ENCODE measurements at regions not wholly inside any gene's neighbourhood (a gene's known extent, or its start where the extent isn't known, plus 50 kb on each side); places are given as distances from the start of the nearest gene placed in this dataset.

DNA sequence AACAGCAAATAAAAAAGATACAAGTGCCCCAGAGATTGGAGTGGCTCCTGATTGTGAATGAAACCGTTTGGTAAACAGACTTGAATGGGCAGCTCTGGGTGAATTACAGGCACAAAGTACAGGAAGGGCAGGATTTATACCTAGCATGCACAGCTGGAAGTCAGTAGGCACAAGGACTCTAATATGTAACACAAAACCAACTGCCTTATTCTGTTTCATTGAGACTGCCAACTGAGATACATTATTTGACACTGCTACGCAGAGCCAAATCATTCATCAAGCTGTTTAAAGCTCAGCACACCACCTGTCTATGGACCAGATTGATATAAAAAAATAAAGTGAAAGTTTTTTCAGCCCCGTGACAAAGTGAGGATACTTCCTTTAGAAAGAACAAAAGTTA, 541.2 kb downstream of the NUP35 start:
- Histone ChIP-seq H3K4me1 (ENCODE audit: insufficient read depth, low read length, severe bottlenecking) (no peaks in the 10 kb centered on the region), H2AFZ (ENCODE audit: low read length) (no peak overlapping the region), H3K4me2 (ENCODE audit: low read length) (no peak overlapping the region), H3K27me3 (ENCODE audit: insufficient read depth, low read length) (no peaks in the 10 kb centered on the region), H3K4me3 (ENCODE audit: low read depth, low read length, poor library complexity, severe bottlenecking) (no peak overlapping the region), H4K20me1 (ENCODE audit: insufficient read depth, low read length) (no peaks in the 10 kb centered on the region), H3K9me3 (ENCODE audit: low read length) (no peaks in the 10 kb centered on the region), H3F3A (ENCODE audit: insufficient read depth, low read length) (no peaks in the 10 kb centered on the region), H3K36me3 (ENCODE audit: insufficient read depth, low read length) (no peaks in the 10 kb centered on the region), H3K27ac (ENCODE audit: low read depth, low read length, poor library complexity, severe bottlenecking) (no peak overlapping the region), H3K9me2 (ENCODE audit: low read depth, low read length) (no peaks in the 10 kb centered on the region), H3K9ac (ENCODE audit: low read length) (no peak overlapping the region), H3K79me2 (ENCODE audit: insufficient read depth, low read length) (no peaks in the 10 kb centered on the region)
- TF ChIP-seq, protein P1, sequence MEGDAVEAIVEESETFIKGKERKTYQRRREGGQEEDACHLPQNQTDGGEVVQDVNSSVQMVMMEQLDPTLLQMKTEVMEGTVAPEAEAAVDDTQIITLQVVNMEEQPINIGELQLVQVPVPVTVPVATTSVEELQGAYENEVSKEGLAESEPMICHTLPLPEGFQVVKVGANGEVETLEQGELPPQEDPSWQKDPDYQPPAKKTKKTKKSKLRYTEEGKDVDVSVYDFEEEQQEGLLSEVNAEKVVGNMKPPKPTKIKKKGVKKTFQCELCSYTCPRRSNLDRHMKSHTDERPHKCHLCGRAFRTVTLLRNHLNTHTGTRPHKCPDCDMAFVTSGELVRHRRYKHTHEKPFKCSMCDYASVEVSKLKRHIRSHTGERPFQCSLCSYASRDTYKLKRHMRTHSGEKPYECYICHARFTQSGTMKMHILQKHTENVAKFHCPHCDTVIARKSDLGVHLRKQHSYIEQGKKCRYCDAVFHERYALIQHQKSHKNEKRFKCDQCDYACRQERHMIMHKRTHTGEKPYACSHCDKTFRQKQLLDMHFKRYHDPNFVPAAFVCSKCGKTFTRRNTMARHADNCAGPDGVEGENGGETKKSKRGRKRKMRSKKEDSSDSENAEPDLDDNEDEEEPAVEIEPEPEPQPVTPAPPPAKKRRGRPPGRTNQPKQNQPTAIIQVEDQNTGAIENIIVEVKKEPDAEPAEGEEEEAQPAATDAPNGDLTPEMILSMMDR (IDR thresholded peaks at IDR 0.05; ENCODE audit: low read length) = no peak
- TF ChIP-seq EZH2 (IDR thresholded peaks at IDR 0.05; ENCODE audit: borderline replicate concordance, low read length) = no peak

DNA sequence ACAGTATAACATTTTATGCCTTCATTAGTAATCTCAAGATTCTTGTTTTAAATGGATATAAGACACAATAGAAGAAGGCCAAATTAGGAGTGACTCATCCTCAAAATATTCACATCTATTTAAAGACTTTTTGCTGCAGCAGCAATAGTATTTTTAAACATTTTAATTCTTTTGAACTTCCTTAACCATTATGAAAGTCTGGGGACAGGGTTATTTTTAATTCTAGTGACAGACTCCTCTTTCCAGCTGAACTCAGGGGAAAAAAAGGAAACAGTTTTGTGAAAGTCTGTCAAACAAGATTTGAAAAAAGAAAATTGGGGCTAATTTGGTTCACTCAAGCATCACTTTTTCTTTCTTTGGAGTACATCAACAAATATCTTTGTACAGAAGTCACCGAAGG, 541.8 kb downstream of the NUP35 start:
- Histone ChIP-seq H4K20me1 (ENCODE audit: insufficient read depth, low read length) (no peaks in the 10 kb centered on the region), H3K9me3 (ENCODE audit: low read length) (no peaks in the 10 kb centered on the region), H3K4me3 (ENCODE audit: low read depth, low read length, poor library complexity, severe bottlenecking) (no peak overlapping the region), H3K4me1 (ENCODE audit: insufficient read depth, low read length, severe bottlenecking) (no peaks in the 10 kb centered on the region), H3K9ac (ENCODE audit: low read length) (no peak overlapping the region), H3F3A (ENCODE audit: insufficient read depth, low read length) (no peaks in the 10 kb centered on the region), H2AFZ (ENCODE audit: low read length) (no peak overlapping the region), H3K27me3 (ENCODE audit: insufficient read depth, low read length) (no peaks in the 10 kb centered on the region), H3K79me2 (ENCODE audit: insufficient read depth, low read length) (no peaks in the 10 kb centered on the region), H3K27ac (ENCODE audit: low read depth, low read length, poor library complexity, severe bottlenecking) (no peak overlapping the region), H3K4me2 (ENCODE audit: low read length) (no peak overlapping the region), H3K36me3 (ENCODE audit: insufficient read depth, low read length) (no peaks in the 10 kb centered on the region), H3K9me2 (ENCODE audit: low read depth, low read length) (no peaks in the 10 kb centered on the region)
- TF ChIP-seq, protein P1 (IDR thresholded peaks at IDR 0.05; ENCODE audit: low read length) = no peak

DNA sequence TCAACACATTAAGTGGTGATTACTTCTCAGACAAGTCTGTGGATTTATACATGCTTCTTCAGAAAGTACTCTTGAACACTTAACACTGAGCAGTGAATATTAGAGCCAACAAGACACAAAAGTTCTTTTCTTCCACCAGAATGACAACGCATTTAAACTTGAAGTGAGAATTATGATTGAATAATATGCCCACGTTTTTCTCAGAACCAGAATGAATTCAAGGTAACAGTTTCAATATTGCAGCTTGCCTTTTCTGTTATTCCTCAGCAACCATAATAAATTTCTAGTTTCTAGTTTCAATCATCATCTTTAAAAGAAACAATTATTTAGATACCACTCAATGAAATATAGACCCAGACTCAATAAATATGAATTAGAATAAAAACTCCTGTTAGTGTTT, 547.0 kb downstream of the NUP35 start:
- Histone ChIP-seq H3K79me2 (ENCODE audit: insufficient read depth, low read length) (no peaks in the 10 kb centered on the region), H3K9me2 (ENCODE audit: low read depth, low read length) (no peaks in the 10 kb centered on the region), H3K36me3 (ENCODE audit: insufficient read depth, low read length) (no peaks in the 10 kb centered on the region), H3K27ac (ENCODE audit: low read depth, low read length, poor library complexity, severe bottlenecking) (no peak overlapping the region), H3K4me3 (ENCODE audit: low read depth, low read length, poor library complexity, severe bottlenecking) (no peak overlapping the region), H3K4me1 (ENCODE audit: insufficient read depth, low read length, severe bottlenecking) (no peaks in the 10 kb centered on the region), H3K9me3 (ENCODE audit: low read length) (no peaks in the 10 kb centered on the region), H3K4me2 (ENCODE audit: low read length) (no peak overlapping the region), H3K9ac (ENCODE audit: low read length) (no peak overlapping the region), H3K27me3 (ENCODE audit: insufficient read depth, low read length) (no peaks in the 10 kb centered on the region), H2AFZ (ENCODE audit: low read length) (no peak overlapping the region), H4K20me1 (ENCODE audit: insufficient read depth, low read length) (no peaks in the 10 kb centered on the region), H3F3A (ENCODE audit: insufficient read depth, low read length) (no peaks in the 10 kb centered on the region)
- TF ChIP-seq EZH2 (IDR thresholded peaks at IDR 0.05; ENCODE audit: borderline replicate concordance, low read length) = no peak
- TF ChIP-seq, protein P1 (IDR thresholded peaks at IDR 0.05; ENCODE audit: low read length) = no peak

Measured in OCI-LY1 (cell line).